ENCODE measurements at regions not wholly inside any gene's neighbourhood (a gene's known extent, or its start where the extent isn't known, plus 50 kb on each side); places are given as distances from the start of the nearest gene placed in this dataset.

GRCh38 chr13:107681600-107681999, 533.7 kb downstream of the LIG4 start:
- TF ChIP-seq CTCF (IDR thresholded peaks at IDR 0.05): no peak
- TF ChIP-seq POLR2A (IDR thresholded peaks at IDR 0.05): no peak

Measured in thyroid gland (tissue), 4 donors.